BJ (cell line): ENCODE measurements at regions not wholly inside any gene's neighbourhood (a gene's known extent, or its start where the extent isn't known, plus 50 kb on each side); places are given as distances from the start of the nearest gene placed in this dataset.

Experiments
- CTCF ChIA-PET: fragments of 350-600 bp; formaldehyde crosslinking; extraction: SDS; loops from one replicate; lab custom pipeline; 2021; ENCODE audit warnings: antibody characterized with exemption, inconsistent platforms; lab: Yijun Ruan, JAX
- POLR2A ChIA-PET: fragments of 300-600 bp; sonication (Branson Sonifier 250); formaldehyde crosslinking; extraction: SDS; loops from one replicate; lab custom pipeline; 2021; ENCODE audit warnings: antibody characterized with exemption; lab: Charles Lee
- DNase-seq: peaks from one replicate; pipeline ENCODE4 v3.0.0-alpha.2; 2011; ENCODE audit warnings: low read depth
- H3K27me3 ChIP-seq: 2 replicates; pipeline ENCODE4 v1.6.0; 2011; ENCODE audit warnings: low read length; ENCODE audit not compliant: control insufficient read depth, insufficient read depth
- H3K36me3 ChIP-seq: 2 replicates; pipeline ENCODE4 v1.5.1; 2011; ENCODE audit warnings: low read length; ENCODE audit not compliant: control insufficient read depth, insufficient read depth
- H3K4me3 ChIP-seq: 2 replicates; pipeline ENCODE4 v1.5.1; 2011; ENCODE audit warnings: low read depth, mild to moderate bottlenecking, control low read depth, low read length
- CTCF ChIP-seq: IDR thresholded peaks from 2 replicates; pipeline ENCODE4 v1.5.1; 2011; ENCODE audit warnings: low read depth, mild to moderate bottlenecking, control low read depth, inconsistent platforms, low read length, moderate library complexity; ENCODE audit not compliant: insufficient read depth

- H3K4me3 ChIP-seq: no peak overlapping the region
- POLR2A ChIA-PET: no interaction called here
- CTCF ChIA-PET: interaction anchor here (1.6 kb wide), 1 partner anchor 14 kb away, joined by 5 read pairs; no protein-coding TSS in a partner anchor
- no peak for TF ChIP-seq CTCF
- DNase-seq: no peak
- no peaks in the 10 kb centered on the region for H3K36me3 ChIP-seq
- H3K27me3 ChIP-seq: no peaks in the 10 kb centered on the region
Measured at GRCh38 chr1:106960412-106960811, 96.1 kb upstream of the PRMT6 start.

GRCh38 chr1:106961646-106962045, 94.8 kb upstream of the PRMT6 start:
- ChIA-PET CTCF (no interaction called here), POLR2A (no interaction called here)
- H3K27me3 ChIP-seq: no peaks in the 10 kb centered on the region
- TF ChIP-seq CTCF: no peak
- no peak overlapping the region for H3K4me3 ChIP-seq
- H3K36me3 ChIP-seq: no peaks in the 10 kb centered on the region
- no peak for DNase-seq

- ChIA-PET CTCF (no interaction called here), POLR2A (no interaction called here)
- TF ChIP-seq CTCF: no peak
- H3K36me3 ChIP-seq: no peaks in the 10 kb centered on the region
- no peak for DNase-seq
- no peaks in the 10 kb centered on the region for H3K27me3 ChIP-seq
- H3K4me3 ChIP-seq: no peak overlapping the region
Measured at GRCh38 chr1:106962591-106962990, 93.9 kb upstream of the PRMT6 start.

- Histone ChIP-seq H3K27me3 (no peaks in the 10 kb centered on the region), H3K36me3 (no peaks in the 10 kb centered on the region), H3K4me3 (no peak overlapping the region)
- no peak for DNase-seq
- ChIA-PET POLR2A (no interaction called here), CTCF (interaction anchor here (0.9 kb wide), 1 partner anchor 17 kb away, joined by 3 read pairs; no protein-coding TSS in a partner anchor)
- TF ChIP-seq CTCF: no peak
Measured at GRCh38 chr1:106964495-106964894, 92.0 kb upstream of the PRMT6 start.

- no peaks in the 10 kb centered on the region for H3K27me3 ChIP-seq
- ChIA-PET POLR2A (no interaction called here), CTCF (no interaction called here)
- DNase-seq: no peak
- H3K4me3 ChIP-seq: no peak overlapping the region
- no peaks in the 10 kb centered on the region for H3K36me3 ChIP-seq
- no peak for TF ChIP-seq CTCF
Measured at GRCh38 chr1:106968644-106969043, 87.8 kb upstream of the PRMT6 start.
